Stimulated activated effector memory CD8-positive, alpha-beta T cell treated with anti-CD3 and anti-CD28 coated beads, Interleukin-12 subunit alpha, Interleukin-12 subunit beta, amount 100 ng/mL, for 72 hours (primary cell): ENCODE measurements at regions not wholly inside any gene's neighbourhood (a gene's known extent, or its start where the extent isn't known, plus 50 kb on each side); places are given as distances from the start of the nearest gene placed in this dataset.
A peak's percentile ranks its signal among the peaks of the same experiment; 100 is the strongest.

Source experiments
- ATAC-seq: fragments of 150-1000 bp; cut with Tn5 transposase; 2 replicates; pipeline ENCODE4 v1.10.0; 2021
- DNase-seq, 2 donors: peaks; one replicate each; pipeline ENCODE4 v3.0.0; 2021 to 2022; ENCODE audit warnings: low spot score in 2 of 2
- H3K27ac Mint-ChIP-seq: one replicate; pipeline ENCODE4 v1.8.0; 2022; ENCODE audit warnings: mild to moderate bottlenecking, mixed read lengths
- H3K36me3 Mint-ChIP-seq: one replicate; pipeline ENCODE4 v1.8.0; 2022; ENCODE audit warnings: mild to moderate bottlenecking, mixed read lengths
- H3K4me1 Mint-ChIP-seq: one replicate; pipeline ENCODE4 v1.8.0; 2022; ENCODE audit warnings: mixed read lengths
- H3K4me3 Mint-ChIP-seq: one replicate; pipeline ENCODE4 v1.8.0; 2022; ENCODE audit warnings: mild to moderate bottlenecking, mixed read lengths
- H3K9me3 Mint-ChIP-seq: one replicate; pipeline ENCODE4 v1.8.0; 2022; ENCODE audit warnings: mixed read lengths

DNA sequence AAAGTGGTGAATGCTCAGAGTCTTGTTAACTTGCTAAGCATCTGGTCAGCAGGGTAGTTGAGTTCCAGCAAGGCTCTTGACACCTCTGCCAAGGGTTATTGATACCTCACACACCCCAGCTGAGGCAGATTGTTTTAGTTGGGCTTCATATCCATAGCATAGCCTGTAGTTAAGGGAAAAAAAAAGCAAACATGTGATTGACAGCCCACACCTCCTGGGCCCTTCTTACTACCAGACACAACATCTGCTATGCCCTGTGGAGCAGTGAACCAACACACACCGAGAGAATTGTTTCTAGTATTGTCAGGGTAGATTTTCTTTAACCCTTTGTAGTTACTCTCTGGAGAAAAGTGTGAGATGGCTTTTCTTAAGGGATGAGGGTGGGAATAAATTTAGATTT, 697.0 kb upstream of the POU3F2 start:
- Mint-ChIP-seq H3K36me3 (no peaks in the 10 kb centered on the region), H3K4me1 (no peaks in the 10 kb centered on the region), H3K4me3 (no peak overlapping the region), H3K27ac (no peak overlapping the region), H3K9me3 (peaks cover 13% of the 10 kb centered on the region)
- DNase-seq (no peak), ATAC-seq (no peak)

DNA sequence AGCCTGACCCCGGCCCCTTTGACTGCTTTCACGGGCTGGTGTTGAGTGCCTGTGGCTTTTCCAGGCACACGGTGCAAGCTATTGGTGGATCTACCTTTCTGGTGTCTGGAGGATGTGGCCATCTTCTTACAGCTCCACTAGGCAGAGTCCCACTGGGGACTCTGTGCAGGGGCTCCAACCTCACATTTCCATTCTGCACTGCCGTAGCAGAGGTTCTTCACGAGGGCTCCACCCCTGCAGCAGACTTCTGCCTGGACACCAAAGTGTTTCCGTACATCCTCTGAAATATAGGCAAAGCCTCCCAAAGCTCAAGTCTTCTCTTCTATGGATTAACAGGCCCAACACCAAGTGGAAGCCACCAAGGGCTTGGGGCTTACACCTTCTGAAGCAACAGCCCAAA, 691.5 kb upstream of the POU3F2 start:
- H3K4me1 Mint-ChIP-seq: no peaks in the 10 kb centered on the region
- DNase-seq (no peak), ATAC-seq (no peak)
- no peak overlapping the region for H3K27ac Mint-ChIP-seq
- no peak overlapping the region for H3K4me3 Mint-ChIP-seq
- H3K36me3 Mint-ChIP-seq: no peaks in the 10 kb centered on the region
- H3K9me3 Mint-ChIP-seq: peaks cover 15% of the 10 kb centered on the region

DNA sequence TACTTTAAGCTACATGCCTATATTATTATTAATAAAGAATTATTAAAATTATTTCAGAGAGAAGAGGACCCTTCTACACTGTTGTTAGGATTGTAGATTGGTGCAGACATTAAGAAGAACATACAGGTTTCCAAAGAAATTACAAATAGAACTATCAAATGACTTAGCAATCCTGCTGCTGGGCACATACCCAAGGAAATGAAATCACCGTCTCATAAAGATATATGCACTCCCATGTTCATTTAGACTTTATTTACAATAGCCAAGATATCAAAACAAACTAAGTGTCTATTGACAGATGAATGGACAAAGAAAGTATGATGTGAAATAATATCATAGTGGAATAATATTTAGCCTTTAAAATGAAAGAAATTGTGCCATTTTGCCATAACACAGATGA, 687.7 kb upstream of the POU3F2 start:
- Mint-ChIP-seq H3K27ac (no peak overlapping the region), H3K4me1 (no peaks in the 10 kb centered on the region), H3K36me3 (no peaks in the 10 kb centered on the region), H3K4me3 (no peak overlapping the region), H3K9me3 (peaks cover 12% of the 10 kb centered on the region)
- ATAC-seq (no peak), DNase-seq (no peak)

DNA sequence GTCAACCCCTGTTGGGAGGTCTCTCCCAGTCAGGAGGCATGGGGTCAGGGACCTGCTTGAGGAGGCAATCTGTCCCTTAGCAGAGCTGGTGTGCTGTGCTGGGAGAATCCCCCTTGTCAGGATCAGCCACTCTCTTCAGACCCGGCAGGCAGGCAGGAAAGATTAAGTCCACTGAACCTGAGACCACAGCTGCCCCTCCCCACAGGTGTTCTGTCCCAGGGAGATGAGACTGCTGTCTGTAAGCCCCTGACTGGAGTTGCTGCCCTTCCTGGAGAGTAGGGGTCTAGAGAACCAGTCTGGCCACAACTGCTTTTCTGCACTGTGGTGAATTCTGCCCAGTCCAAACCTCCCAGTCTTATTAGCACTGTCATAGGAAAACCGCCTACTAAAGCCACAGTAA, 677.8 kb upstream of the POU3F2 start:
- DNase-seq (no peak), ATAC-seq (no peak)
- H3K36me3 Mint-ChIP-seq: no peaks in the 10 kb centered on the region
- no peaks in the 10 kb centered on the region for H3K4me1 Mint-ChIP-seq
- peaks cover 15% of the 10 kb centered on the region for H3K9me3 Mint-ChIP-seq
- H3K27ac Mint-ChIP-seq: no peak overlapping the region
- no peak overlapping the region for H3K4me3 Mint-ChIP-seq

DNA sequence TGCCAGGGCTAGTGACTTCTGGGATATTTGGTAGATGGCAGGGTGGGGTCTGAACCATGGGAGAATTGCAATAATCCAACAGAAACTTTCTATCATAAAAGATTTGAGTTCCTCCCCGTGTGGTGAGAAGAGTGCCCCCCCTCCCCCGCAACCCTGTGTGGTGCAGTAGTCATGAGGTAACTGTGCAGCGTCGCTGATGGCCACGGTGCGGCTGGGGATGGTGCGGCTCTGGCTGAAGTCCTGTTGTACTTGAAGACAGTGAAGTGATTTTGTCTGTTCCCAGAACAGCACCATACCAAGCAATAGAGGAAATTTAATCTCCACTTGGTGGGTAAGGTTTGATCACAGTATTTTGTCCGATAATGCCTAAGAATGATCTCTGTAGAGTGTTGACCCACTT, 654.8 kb upstream of the POU3F2 start:
- no peak for DNase-seq
- H3K9me3 Mint-ChIP-seq: peaks cover 9% of the 10 kb centered on the region
- peak; percentile 36 for ATAC-seq
- no peak overlapping the region for H3K27ac Mint-ChIP-seq
- H3K4me3 Mint-ChIP-seq: no peak overlapping the region
- H3K4me1 Mint-ChIP-seq: no peaks in the 10 kb centered on the region
- H3K36me3 Mint-ChIP-seq: no peaks in the 10 kb centered on the region

DNA sequence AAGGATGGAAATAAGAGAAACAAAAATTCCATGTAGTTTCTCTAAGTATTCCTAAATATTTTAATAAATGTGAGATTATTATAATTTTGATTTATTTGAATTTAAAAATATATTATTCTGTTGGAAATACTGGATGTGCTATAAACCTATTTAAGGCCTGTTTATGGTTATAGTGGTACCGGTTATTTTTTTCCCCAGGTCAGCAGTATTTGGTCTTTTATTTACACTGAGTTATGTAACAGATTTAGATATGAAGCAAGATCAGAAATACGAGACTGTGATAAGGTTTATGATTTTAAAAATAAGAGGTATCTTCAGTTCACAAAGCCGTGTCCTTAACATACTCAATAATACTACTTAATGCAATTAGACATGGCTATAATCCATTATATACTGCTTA, 634.3 kb upstream of the POU3F2 start:
- H3K27ac Mint-ChIP-seq: no peak overlapping the region
- peaks cover 7% of the 10 kb centered on the region for H3K9me3 Mint-ChIP-seq
- H3K4me1 Mint-ChIP-seq: no peaks in the 10 kb centered on the region

DNA sequence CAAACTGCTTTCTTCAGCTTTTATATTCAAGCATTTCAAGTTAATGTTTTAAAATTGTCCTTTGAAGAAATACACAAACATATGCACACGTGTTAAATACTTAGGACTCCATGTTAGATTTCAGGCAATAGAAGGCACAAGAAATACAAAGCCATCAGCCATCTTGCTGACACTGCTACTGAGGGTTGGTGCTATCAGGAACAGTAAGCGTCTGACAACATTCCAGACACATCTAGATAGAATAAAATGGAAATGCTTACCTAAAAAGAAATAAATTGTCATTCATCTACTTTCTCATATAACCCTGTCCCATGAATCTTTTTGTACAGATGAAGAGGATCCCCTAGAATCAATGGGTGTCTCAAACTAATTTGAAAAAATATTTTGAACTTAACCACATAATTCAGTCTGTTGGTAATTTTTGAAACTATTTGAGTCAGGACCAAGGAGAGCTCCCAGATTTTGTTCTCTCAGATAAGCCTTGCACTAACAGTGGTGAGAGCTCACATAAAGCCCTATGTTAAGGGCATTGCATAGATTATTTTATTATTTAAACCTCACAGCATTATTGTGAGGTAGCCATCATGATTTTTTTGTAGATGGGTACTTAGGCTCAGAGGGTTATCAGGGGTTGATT, 631.1 kb upstream of the POU3F2 start:
- ATAC-seq (no peak), DNase-seq (no peak)
- no peak overlapping the region for H3K4me3 Mint-ChIP-seq
- no peaks in the 10 kb centered on the region for H3K36me3 Mint-ChIP-seq
- H3K27ac Mint-ChIP-seq: no peak overlapping the region
- H3K9me3 Mint-ChIP-seq: peaks cover 4% of the 10 kb centered on the region
- no peaks in the 10 kb centered on the region for H3K4me1 Mint-ChIP-seq

More for the DNA sequence above, 634.3 kb upstream of the POU3F2 start:
- H3K36me3 Mint-ChIP-seq: no peaks in the 10 kb centered on the region
- H3K4me3 Mint-ChIP-seq: no peak overlapping the region
- DNase-seq (no peak), ATAC-seq (no peak)

DNA sequence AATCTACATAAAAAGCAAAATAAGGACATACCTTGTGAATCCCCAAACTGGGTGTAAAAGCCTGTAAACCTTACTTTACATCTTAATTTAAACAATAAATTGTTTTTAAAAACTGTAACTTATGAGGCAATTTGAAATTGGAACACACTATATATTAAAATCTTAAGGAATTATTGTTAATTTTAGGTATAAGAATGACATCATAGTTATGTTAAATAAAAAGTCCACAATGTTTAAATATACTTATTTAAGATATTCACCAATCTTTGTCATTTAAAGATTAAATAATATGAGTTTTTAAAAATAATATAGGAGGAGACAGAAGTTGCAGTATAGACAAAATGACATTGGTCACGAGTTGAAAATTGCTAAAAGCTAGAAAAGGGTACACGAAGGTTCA, 621.9 kb upstream of the POU3F2 start:
- Mint-ChIP-seq H3K36me3 (no peaks in the 10 kb centered on the region), H3K4me1 (no peaks in the 10 kb centered on the region), H3K9me3 (no peaks in the 10 kb centered on the region), H3K27ac (no peak overlapping the region), H3K4me3 (no peak overlapping the region)
- no peak for ATAC-seq
- no peak for DNase-seq

DNA sequence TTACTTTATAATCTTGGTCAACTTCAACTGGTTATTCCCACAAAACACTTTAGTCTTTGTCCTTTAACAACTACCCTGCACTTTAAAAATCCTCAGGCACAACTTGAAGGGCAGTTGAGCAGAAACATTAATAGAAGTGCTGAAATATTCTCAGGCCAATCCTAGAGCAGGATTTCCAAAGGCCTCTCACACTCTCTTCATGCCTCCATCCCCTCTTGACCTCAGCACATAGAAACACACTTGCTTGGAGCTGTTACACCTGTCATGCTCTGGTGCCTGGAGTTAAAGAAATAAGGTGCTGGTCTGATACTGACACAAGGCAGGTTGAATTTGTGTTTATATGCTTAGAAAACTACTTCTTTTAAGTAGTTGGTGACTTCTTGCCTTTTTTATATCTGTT, 618.8 kb upstream of the POU3F2 start:
- Mint-ChIP-seq H3K4me3 (no peak overlapping the region), H3K4me1 (no peaks in the 10 kb centered on the region), H3K9me3 (peaks cover 2% of the 10 kb centered on the region), H3K36me3 (no peaks in the 10 kb centered on the region), H3K27ac (no peak overlapping the region)
- no peak for DNase-seq
- no peak for ATAC-seq

DNA sequence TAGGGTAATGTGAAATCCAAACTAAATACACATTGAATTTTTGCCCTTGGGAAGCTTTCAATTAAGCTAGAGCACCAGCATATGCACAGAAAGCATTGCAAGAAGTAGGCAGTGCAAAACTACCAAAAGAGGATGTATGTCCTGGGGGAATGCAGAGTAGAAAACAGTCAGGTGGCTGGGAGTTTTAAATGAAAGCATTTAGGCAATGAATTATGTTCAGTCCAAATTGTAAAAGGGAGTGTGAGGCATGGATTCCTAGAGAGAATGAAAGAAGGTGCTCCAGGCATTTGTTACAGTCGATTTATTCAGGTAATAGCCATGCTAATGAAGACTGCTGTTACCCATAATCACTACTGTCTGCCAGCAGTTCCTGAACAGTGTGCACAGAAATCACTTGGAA, 604.1 kb upstream of the POU3F2 start:
- Mint-ChIP-seq H3K4me1 (no peaks in the 10 kb centered on the region), H3K27ac (no peak overlapping the region), H3K9me3 (peaks cover 6% of the 10 kb centered on the region), H3K4me3 (no peak overlapping the region), H3K36me3 (no peaks in the 10 kb centered on the region)
- DNase-seq: no peak
- ATAC-seq: no peak

DNA sequence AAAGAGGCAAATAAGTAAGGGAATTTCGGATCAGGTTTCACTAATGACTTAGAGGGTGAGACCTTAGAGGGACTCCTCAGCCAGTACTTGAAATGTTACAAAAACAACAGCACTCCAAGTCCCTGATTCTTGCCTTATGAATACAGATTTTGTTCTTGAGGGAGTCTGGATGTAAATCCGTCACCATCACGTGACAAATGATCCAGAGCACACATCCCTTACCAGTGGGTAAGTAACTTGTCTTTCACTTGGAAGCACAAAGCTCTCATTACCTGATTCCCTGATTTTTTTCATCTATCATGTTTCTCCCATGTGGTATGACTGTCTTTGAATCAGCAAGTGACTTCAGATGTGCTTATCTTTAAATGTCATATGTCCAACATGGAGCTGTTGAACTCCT, 595.3 kb upstream of the POU3F2 start:
- no peaks in the 10 kb centered on the region for H3K4me1 Mint-ChIP-seq
- DNase-seq (no peak), ATAC-seq (no peak)
- H3K36me3 Mint-ChIP-seq: no peaks in the 10 kb centered on the region
- H3K9me3 Mint-ChIP-seq: peaks cover 15% of the 10 kb centered on the region
- no peak overlapping the region for H3K4me3 Mint-ChIP-seq
- H3K27ac Mint-ChIP-seq: no peak overlapping the region

DNA sequence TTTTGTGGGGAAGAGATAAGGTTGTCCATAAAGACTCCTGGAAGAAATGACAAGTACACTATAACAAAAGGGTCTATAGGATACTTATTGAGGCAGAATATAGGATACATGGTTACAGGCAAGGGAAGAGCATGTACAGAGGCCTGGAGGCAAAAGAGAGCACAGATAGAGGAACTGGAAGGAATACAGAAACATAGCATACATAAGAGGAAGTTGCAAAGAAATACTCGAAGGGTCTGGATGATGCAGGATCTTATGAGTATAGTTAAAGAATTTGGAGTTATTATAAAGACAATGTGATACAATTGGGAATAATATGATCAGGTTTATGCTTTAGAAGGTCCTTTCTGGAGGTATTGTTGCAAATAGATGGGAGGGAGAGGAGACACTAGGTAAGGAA, 592.7 kb upstream of the POU3F2 start:
- Mint-ChIP-seq H3K4me3 (no peak overlapping the region), H3K4me1 (no peaks in the 10 kb centered on the region), H3K36me3 (no peaks in the 10 kb centered on the region)

DNA sequence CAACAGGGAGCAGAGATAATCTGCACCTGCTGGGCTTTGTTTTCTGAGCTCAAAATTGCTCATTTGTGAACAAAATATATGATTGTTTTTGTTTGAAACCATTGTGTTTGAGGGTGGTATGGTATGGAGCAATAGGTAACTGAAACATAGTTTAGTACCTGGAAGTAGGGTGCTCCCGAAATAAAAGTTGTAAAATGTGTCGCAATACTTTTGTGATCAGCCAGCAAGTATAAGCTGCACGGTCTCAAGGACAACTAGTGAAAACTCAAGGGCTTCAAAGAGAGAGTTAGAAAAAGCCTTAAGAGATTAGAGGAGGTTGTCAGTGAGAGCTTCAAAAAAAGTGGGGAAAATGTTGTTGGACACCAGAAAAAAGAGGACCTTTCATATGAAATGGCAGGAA, 579.8 kb upstream of the POU3F2 start:
- Mint-ChIP-seq H3K27ac (no peak overlapping the region), H3K36me3 (no peaks in the 10 kb centered on the region), H3K4me3 (no peak overlapping the region), H3K4me1 (no peaks in the 10 kb centered on the region), H3K9me3 (peaks cover 8% of the 10 kb centered on the region)
- ATAC-seq: no peak
- no peak for DNase-seq

More for the DNA sequence above, 592.7 kb upstream of the POU3F2 start:
- Mint-ChIP-seq H3K9me3 (peaks cover 12% of the 10 kb centered on the region), H3K27ac (no peak overlapping the region)
- ATAC-seq: no peak
- DNase-seq: no peak

DNA sequence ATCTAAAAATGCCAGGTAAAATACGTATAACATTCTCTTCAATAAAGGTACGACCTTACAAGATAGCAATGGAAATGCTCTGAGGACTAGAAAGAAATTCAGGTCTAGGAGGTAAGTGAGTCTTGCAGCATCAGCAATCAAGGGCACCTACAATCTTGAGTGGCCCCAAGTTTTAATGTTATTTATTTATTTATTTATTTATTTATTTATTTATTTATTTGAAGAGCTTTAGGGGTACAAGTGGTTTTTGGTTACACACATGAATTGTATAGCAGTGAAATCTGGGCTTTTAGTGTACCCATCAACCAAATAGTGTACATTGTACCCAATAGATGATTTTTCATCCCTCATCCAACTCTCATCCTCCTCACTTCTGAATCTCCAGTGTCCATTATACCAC, 574.0 kb upstream of the POU3F2 start:
- no peaks in the 10 kb centered on the region for H3K4me1 Mint-ChIP-seq
- H3K36me3 Mint-ChIP-seq: no peaks in the 10 kb centered on the region
- DNase-seq (no peak), ATAC-seq (no peak)
- H3K27ac Mint-ChIP-seq: no peak overlapping the region
- H3K4me3 Mint-ChIP-seq: no peak overlapping the region
- H3K9me3 Mint-ChIP-seq: peaks cover 4% of the 10 kb centered on the region

DNA sequence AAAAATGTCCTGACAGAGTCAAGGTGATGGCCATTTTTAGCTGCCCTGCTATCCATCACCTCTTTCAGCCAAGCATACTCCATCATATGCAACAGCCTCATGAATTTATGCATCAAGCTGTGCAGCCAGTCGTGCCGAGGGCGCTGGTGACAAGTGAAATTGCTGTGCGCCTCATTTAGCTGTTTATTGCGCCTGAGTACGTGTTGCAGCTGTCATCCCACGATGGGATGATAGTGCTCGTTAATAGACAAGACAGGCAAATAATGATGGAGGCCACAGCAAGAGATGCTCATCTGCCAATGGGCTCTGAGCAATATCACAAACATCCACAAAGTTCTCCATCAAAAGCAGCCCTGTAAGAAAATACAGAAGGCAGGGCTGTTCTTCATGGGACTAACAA, 562.3 kb upstream of the POU3F2 start:
- DNase-seq: no peak

DNA sequence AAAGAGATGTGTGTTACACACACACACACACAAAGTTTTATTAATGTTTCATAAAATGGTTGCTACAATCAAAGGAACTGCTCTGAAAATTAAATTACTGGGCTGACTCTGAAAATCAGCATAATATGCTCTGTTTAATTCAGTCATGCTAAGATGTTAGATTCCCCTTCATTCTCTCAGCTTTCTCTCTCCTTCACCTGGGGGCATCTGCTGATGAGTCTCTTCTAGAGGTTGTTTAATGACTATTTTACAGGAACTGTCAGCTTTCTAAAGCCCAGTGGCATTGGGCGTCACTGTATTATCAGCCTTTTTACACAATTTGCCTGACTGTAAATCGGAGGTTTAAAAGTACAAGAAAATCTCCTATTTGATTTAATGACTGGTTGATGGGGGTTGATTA, 559.7 kb upstream of the POU3F2 start:
- no peaks in the 10 kb centered on the region for H3K4me1 Mint-ChIP-seq
- DNase-seq (no peak), ATAC-seq (no peak)
- no peak overlapping the region for H3K4me3 Mint-ChIP-seq
- no peaks in the 10 kb centered on the region for H3K36me3 Mint-ChIP-seq
- no peak overlapping the region for H3K27ac Mint-ChIP-seq
- peaks cover 6% of the 10 kb centered on the region for H3K9me3 Mint-ChIP-seq

More for the DNA sequence above, 562.3 kb upstream of the POU3F2 start:
- Mint-ChIP-seq H3K9me3 (peaks cover 6% of the 10 kb centered on the region), H3K36me3 (no peaks in the 10 kb centered on the region), H3K27ac (no peak overlapping the region), H3K4me3 (no peak overlapping the region), H3K4me1 (no peaks in the 10 kb centered on the region)
- ATAC-seq: no peak

DNA sequence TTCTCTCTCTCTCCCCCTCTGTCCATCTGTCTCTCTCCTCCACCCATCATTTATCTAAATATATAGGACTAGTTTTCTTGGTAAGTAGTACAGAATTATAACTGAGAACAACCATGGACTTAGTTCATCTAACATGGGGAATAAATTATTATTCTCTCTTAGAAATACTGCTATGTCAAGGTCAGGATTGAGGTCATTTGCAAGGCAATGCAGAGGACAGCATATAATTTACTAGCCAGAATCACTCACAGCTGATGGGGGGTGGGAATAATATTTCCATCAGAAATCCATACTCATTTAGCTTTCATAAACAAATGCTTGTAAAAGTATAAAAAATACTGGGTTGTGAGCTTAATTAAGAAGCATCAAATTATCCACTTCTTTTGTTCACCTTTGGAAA, 553.9 kb upstream of the POU3F2 start:
- Mint-ChIP-seq H3K27ac (no peak overlapping the region), H3K4me1 (no peaks in the 10 kb centered on the region)

More for the DNA sequence above, 553.9 kb upstream of the POU3F2 start:
- H3K36me3 Mint-ChIP-seq: no peaks in the 10 kb centered on the region
- DNase-seq: no peak
- no peak overlapping the region for H3K4me3 Mint-ChIP-seq
- H3K9me3 Mint-ChIP-seq: peaks cover 7% of the 10 kb centered on the region
- ATAC-seq: no peak
